ENCODE measurements at regions not wholly inside any gene's neighbourhood (a gene's known extent, or its start where the extent isn't known, plus 50 kb on each side); places are given as distances from the start of the nearest gene placed in this dataset.

DNA sequence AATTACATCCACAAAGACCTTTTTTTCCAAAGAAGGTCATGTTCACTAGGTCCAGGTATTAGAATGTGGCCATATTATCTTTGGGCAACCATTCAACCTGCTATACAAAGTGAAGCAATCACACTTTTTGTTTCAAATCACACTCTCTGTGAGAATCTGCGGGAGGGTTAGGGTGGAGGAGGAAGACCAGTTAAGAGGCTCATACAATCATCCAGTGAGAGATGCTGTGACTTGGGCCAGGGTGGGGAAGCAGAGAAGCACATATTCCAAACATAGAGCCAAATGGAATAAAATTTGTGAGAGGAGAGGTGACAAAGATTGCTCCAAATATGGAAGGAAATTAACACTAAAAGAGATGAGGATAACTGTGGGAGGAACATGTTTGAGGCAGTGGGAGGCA, 351.6 kb downstream of the CYRIA start:
- no peak for TF ChIP-seq POLR2AphosphoS5 (IDR thresholded peaks at IDR 0.05)
- TF ChIP-seq, protein P1, sequence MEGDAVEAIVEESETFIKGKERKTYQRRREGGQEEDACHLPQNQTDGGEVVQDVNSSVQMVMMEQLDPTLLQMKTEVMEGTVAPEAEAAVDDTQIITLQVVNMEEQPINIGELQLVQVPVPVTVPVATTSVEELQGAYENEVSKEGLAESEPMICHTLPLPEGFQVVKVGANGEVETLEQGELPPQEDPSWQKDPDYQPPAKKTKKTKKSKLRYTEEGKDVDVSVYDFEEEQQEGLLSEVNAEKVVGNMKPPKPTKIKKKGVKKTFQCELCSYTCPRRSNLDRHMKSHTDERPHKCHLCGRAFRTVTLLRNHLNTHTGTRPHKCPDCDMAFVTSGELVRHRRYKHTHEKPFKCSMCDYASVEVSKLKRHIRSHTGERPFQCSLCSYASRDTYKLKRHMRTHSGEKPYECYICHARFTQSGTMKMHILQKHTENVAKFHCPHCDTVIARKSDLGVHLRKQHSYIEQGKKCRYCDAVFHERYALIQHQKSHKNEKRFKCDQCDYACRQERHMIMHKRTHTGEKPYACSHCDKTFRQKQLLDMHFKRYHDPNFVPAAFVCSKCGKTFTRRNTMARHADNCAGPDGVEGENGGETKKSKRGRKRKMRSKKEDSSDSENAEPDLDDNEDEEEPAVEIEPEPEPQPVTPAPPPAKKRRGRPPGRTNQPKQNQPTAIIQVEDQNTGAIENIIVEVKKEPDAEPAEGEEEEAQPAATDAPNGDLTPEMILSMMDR (IDR thresholded peaks at IDR 0.05), result no peak

Data from gastroesophageal sphincter (tissue), 3 donors.